H7 (cell line): ENCODE measurements at regions not wholly inside any gene's neighbourhood (a gene's known extent, or its start where the extent isn't known, plus 50 kb on each side); places are given as distances from the start of the nearest gene placed in this dataset.
A peak's percentile ranks its signal among the peaks of the same experiment; 100 is the strongest.

Source experiments
- DNase-seq: peaks from one replicate; pipeline ENCODE4 v3.0.0; 2012
- H3K27me3 ChIP-seq: 2 replicates; pipeline ENCODE4 v1.6.0; 2011; ENCODE audit warnings: mild to moderate bottlenecking, low read length; ENCODE audit not compliant: control insufficient read depth, insufficient read depth
- H3K36me3 ChIP-seq: replicated peaks from 2 replicates; pipeline ENCODE4 v1.5.1; 2011; ENCODE audit warnings: low read length; ENCODE audit not compliant: control insufficient read depth, insufficient read depth
- H3K4me3 ChIP-seq: 2 replicates; pipeline ENCODE4 v1.5.1; 2011; ENCODE audit warnings: low read depth, mild to moderate bottlenecking, control low read depth, low read length, moderate library complexity; ENCODE audit not compliant: insufficient read depth

DNA sequence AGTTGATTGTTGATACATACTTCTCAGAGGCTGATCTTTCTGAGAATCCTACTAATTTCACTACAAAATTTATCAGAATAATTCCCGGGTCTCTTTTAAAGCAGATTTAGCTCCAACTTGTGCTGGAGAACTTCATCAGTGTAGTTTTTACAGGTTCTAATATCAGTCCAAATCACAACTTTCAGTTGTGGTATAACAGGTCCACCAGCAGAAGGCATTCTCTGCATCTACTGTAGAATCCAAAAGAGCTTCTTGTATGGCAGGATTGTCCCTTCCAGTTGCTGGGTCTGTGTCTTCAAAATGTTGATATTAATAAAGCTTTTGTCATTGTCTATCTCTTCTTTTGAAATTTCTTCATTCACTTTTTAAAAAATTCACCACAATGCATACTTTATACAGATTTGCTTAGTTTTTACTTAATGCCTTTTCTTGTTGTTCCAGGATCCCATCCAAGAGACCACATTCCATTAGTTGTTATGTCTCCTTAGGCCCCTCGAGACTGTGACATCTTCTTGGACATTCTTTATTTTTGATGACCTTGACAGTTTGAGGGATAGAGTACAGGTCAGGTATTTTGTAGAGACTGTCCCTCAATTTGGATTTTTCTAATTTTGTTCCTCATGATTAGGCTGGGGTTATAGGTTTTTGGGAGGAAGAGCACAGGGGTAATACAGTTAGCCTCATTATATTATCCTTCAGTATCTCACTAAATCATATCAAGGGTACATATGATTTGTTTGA lies 490.5 kb upstream of the MEX3C start:
- DNase-seq: no peak
- H3K36me3 ChIP-seq: no peaks in the 10 kb centered on the region
- H3K4me3 ChIP-seq: no peak overlapping the region
- no peaks in the 10 kb centered on the region for H3K27me3 ChIP-seq

DNA sequence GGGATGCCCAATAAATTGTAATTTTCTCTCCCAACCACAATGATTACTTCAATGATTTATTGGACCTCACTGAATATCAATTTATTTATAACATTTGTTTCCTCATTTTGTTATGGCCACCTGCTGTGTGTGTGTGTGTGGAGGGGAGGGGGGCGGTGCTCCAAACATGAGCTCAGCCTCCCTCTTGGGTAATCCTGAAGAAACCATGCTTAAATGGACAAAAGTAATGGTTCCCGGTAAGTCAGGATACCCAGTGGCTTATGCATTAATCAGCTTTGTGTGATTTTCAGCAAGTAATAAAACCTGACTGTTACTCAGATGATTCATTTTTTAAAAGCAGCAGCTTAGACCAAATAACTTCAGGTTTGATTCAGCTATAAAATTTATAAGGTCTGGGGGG lies 495.1 kb upstream of the MEX3C start:
- no peak overlapping the region for H3K4me3 ChIP-seq
- DNase-seq: no peak
- H3K27me3 ChIP-seq: no peaks in the 10 kb centered on the region
- no peaks in the 10 kb centered on the region for H3K36me3 ChIP-seq

DNA sequence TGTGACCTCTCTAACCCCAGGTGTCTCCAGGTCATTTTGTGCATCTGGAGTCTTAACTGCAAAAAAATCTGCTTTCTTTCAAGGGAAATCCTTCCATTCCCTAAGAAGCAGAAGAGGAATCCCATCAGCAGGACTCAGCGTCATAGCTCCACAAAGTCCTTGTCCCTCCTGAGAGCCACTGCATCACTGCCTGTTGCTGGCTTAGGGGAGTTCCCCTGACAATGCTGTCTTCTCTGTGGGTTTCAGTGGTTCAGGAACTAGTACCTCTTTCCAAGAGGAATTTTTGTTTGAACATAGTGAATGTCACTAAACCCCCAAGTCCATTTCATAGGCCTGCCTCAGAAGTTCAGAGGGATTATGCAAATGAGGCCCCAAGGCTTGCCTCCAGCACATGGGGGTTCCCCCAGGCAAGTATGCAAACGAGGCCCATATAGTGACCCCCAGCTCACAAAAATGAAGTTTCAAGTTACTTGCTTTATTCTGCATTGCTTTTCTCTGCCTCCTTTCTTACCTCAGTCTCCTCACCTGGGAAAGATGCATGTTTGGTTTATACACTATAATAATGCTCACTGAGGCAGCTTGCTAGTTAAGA lies 513.9 kb upstream of the MEX3C start:
- DNase-seq: peak; percentile 25
- no peak overlapping the region for H3K4me3 ChIP-seq

DNA sequence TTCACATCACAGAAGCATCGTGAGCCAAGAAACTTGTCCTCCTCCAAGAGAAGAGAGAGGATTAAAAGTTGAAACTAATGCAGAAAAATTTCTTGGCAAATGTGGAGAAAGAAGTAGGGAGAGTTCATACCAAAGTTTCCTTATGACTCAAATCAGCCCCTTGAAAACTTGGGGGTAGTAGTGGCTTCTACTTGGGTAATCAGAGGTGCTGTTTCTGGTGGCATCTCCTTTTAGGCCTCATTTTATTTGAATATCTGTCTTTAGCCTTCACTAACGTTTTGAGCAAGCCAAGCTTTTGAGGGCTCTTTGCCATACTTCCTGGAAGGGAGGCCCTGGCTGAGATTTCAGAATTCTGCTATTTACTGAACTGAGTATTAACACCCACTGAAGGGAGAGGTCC lies 515.3 kb upstream of the MEX3C start:
- no peaks in the 10 kb centered on the region for H3K27me3 ChIP-seq
- H3K36me3 ChIP-seq: no peaks in the 10 kb centered on the region
- DNase-seq: no peak
- no peak overlapping the region for H3K4me3 ChIP-seq

More for the DNA sequence above, 513.9 kb upstream of the MEX3C start:
- Histone ChIP-seq H3K36me3 (no peaks in the 10 kb centered on the region), H3K27me3 (no peaks in the 10 kb centered on the region)

- no peaks in the 10 kb centered on the region for H3K27me3 ChIP-seq
- no peak for DNase-seq
These were observed 518.8 kb upstream of the MEX3C start for GRCh38 chr18:51716277-51716676.

DNA sequence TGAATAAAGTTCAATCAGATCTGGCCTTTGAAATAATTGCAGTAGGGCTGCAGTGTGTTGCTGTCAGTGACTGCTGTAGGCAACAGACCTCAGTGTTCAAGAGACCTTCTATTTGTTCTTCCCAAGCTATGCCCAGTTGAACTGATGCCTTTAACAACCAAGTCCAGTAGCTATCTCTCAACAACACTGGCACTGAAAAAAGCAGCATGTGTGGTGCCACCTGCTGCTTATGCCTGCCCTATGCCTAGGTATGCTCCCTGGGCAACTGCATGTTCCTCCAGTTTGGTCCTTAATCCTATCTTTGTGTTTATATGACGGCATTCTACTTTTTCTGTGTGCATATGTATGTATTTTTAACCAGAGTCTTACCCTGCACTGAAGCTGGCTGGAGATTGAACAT lies 523.9 kb upstream of the MEX3C start:
- Histone ChIP-seq H3K27me3 (no peaks in the 10 kb centered on the region), H3K4me3 (no peak overlapping the region), H3K36me3 (no peaks in the 10 kb centered on the region)
- DNase-seq: no peak

More at GRCh38 chr18:51716277-51716676, 518.8 kb upstream of the MEX3C start:
- Histone ChIP-seq H3K4me3 (no peak overlapping the region), H3K36me3 (no peaks in the 10 kb centered on the region)

DNA sequence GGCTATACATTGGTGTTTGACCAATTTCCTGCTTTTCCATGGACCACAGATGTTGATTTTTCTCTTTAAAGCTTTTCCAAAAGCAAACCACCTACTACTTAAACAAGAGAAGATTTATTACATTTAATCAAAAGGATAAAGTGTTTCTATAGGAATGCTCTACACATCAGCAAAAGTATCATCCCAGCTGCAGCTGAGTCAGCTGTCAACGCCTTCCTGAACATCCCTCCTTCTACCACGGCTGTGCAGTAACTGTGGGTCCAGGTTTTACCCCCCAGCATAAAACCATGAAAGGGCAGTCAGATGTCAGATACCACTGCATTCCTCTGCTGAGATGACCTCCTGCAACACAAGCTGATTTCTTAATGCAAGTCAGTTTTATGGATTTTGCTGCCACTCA lies 524.5 kb upstream of the MEX3C start:
- DNase-seq: no peak
- no peaks in the 10 kb centered on the region for H3K27me3 ChIP-seq
- no peaks in the 10 kb centered on the region for H3K36me3 ChIP-seq
- no peak overlapping the region for H3K4me3 ChIP-seq

GRCh38 chr18:51724790-51725721 lies 527.6 kb upstream of the MEX3C start:
- no peaks in the 10 kb centered on the region for H3K36me3 ChIP-seq
- DNase-seq: peak; percentile 22
- no peaks in the 10 kb centered on the region for H3K27me3 ChIP-seq
- H3K4me3 ChIP-seq: no peak overlapping the region

- no peaks in the 10 kb centered on the region for H3K27me3 ChIP-seq
- DNase-seq: no peak
- H3K4me3 ChIP-seq: no peak overlapping the region
- no peaks in the 10 kb centered on the region for H3K36me3 ChIP-seq
These were observed 529.1 kb upstream of the MEX3C start for GRCh38 chr18:51726614-51727013.

DNA sequence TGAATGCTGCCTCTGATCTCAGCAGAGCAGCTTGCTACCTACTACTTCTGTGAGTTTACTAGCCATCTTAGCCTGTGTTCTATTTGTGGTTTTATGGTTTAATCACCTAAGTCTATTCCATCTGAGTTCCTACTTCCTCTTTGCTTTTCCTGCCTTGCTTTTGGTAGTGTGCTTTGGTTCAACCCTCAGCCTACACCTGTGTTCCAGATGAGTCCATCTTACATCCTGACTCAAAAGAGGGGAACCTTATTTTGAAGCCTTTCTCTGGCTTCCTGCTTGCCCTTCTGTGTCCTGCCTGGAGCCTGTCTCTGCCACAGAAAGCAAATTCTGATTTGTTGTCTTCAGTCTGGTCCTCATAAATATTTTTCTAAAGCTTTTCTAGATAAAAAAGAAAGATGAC lies 530.3 kb upstream of the MEX3C start:
- Histone ChIP-seq H3K4me3 (no peak overlapping the region), H3K27me3 (no peaks in the 10 kb centered on the region), H3K36me3 (no peaks in the 10 kb centered on the region)
- DNase-seq: no peak

- H3K27me3 ChIP-seq: no peaks in the 10 kb centered on the region
- DNase-seq: no peak
- no peak overlapping the region for H3K4me3 ChIP-seq
- no peaks in the 10 kb centered on the region for H3K36me3 ChIP-seq
These were observed 533.6 kb upstream of the MEX3C start for GRCh38 chr18:51731070-51731469.

GRCh38 chr18:51734576-51734975 lies 537.1 kb upstream of the MEX3C start:
- H3K4me3 ChIP-seq: no peak overlapping the region
- H3K27me3 ChIP-seq: no peaks in the 10 kb centered on the region
- H3K36me3 ChIP-seq: no peaks in the 10 kb centered on the region
- no peak for DNase-seq

DNA sequence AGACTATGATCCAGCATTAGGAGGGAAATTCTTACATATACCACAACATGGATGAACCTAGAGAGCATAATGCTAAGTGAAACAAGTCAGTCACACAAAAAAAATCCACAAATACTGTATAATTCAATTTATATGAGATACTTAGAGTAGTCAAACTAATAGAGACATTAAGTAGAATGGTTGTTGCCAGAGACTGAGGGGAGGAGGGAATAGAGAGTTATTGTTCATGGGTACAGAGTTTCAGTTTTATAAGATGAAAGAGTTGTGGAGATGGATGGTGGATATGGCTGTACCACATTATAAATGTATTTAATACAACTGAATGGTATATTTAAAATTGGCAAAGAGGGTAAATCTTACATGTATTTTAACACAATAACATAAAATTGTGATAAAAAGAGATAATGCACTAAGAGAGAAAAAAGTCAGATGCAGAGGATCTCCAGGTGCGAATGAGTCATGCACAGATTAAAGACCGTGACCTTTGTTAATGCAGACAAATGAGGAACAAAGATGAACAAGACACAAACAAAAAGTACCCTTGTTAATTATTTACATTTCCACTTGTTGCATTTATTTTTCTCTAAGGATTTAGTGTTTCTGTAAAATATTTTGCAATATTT lies 541.7 kb upstream of the MEX3C start:
- no peak overlapping the region for H3K4me3 ChIP-seq
- no peaks in the 10 kb centered on the region for H3K27me3 ChIP-seq
- DNase-seq: no peak
- H3K36me3 ChIP-seq: no peaks in the 10 kb centered on the region

DNA sequence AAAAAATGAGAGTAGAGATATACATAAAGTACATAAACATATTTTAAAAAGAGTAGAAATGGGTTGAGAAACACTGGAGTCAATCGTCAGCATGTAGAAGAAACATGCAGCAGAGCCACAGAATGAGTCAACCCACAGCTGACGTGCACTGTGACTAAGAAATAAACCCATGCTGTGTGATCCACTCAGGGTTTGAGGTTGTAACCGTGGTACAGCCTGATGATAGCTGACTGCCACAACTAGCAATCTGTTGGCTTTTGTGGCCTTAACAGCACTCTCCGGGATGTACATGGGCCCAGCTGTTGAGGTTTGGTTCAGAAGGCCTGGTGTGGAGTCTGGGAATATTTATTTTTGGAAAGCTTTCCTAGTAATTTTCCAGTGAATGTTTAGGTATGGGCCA lies 554.4 kb upstream of the MEX3C start:
- no peaks in the 10 kb centered on the region for H3K27me3 ChIP-seq
- no peaks in the 10 kb centered on the region for H3K36me3 ChIP-seq
- DNase-seq: no peak
- H3K4me3 ChIP-seq: no peak overlapping the region
